ENCODE measurements at regions not wholly inside any gene's neighbourhood (a gene's known extent, or its start where the extent isn't known, plus 50 kb on each side); places are given as distances from the start of the nearest gene placed in this dataset.

GRCh38 chr1:5342172-5342571 is 650.1 kb downstream of the NPHP4 start:
- TF ChIP-seq CTCF (IDR thresholded peaks at IDR 0.05) = no peak
- TF ChIP-seq EZH2 (IDR thresholded peaks at IDR 0.05; ENCODE audit: borderline replicate concordance, insufficient read depth, low read depth, low read length, poor library complexity, severe bottlenecking) = no peak
